ENCODE measurements at regions not wholly inside any gene's neighbourhood (a gene's known extent, or its start where the extent isn't known, plus 50 kb on each side); places are given as distances from the start of the nearest gene placed in this dataset.

GRCh38 chr18:49655266-49656072 lies 93.6 kb downstream of the LIPG start:
- DNase-seq: no peak

DNA sequence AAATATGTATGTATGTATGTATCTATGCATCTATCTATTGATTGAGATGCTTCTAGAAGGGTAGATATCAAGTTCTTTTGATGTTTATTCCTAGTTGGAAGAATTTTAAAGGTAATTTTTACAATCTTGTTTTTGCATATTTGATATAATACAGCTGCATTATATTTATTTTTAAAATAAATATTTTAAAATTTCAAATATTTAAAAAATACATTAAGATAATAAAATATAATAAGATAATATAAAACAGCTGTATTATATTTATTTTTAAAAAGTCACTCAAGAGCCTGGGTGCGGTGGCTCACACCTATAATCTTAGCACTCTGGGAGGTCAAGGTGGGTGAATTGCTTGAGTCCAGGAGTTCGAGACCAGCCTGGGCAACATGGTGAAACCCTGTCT lies 92.5 kb downstream of the LIPG start:
- DNase-seq: no peak

GRCh38 chr18:49652881-49653724 lies 91.2 kb downstream of the LIPG start:
- no peak for DNase-seq

GRCh38 chr18:49651033-49651432 lies 89.2 kb downstream of the LIPG start:
- no peak for DNase-seq

DNA sequence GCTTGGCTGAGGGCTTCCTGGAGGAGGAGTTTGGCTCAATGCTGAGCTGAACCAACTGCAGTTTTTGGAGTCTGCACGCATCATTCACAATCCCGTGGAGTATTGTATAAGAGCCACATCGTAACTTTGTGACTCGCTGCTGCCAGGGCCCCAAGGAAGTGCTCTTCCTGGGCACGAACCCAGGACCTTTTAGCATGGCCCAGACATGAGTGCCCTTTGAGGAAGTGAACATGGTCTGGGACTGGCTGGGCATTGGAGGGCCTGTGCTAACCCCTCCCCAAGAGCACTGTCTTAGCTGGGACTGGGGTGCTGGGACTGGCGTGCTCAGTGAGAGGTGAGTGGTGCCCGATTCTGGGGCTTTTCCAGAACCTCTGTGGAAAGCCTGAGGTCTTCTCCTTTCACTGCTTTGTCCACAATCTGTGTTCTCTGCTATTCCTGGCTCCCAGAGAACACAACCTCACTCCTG lies 88.6 kb downstream of the LIPG start:
- no peak for DNase-seq

GRCh38 chr18:49648811-49649210 lies 87.0 kb downstream of the LIPG start:
- no peak for DNase-seq
